Activated CD4-positive, alpha-beta memory T cell treated with anti-CD3 and anti-CD28 coated beads, Interleukin-2, amount 10 ng/mL, durations not matched to agents 7 days and 5 days (primary cell): ENCODE measurements at regions not wholly inside any gene's neighbourhood (a gene's known extent, or its start where the extent isn't known, plus 50 kb on each side); places are given as distances from the start of the nearest gene placed in this dataset.

Source experiments
- CTCF ChIA-PET: fragments of 350-600 bp; sonication (Branson Sonifier 250); formaldehyde crosslinking; loops from one replicate; lab custom pipeline; 2021; ENCODE audit warnings: antibody characterized with exemption, inconsistent platforms; lab: Charles Lee
- POLR2A ChIA-PET: fragments of 350-600 bp; sonication (Branson Sonifier 250); formaldehyde crosslinking; loops from one replicate; lab custom pipeline; 2021; ENCODE audit warnings: antibody characterized with exemption; lab: Charles Lee
- DNase-seq: peaks from one replicate; pipeline ENCODE4 v3.0.0-alpha.2; 2020
- H3K27ac Mint-ChIP-seq: one replicate; pipeline ENCODE4 v1.8.0; 2021; ENCODE audit warnings: mild to moderate bottlenecking, mixed read lengths
- H3K27me3 Mint-ChIP-seq: one replicate; pipeline ENCODE4 v1.8.0; 2021; ENCODE audit warnings: mixed read lengths
- H3K36me3 Mint-ChIP-seq: one replicate; pipeline ENCODE4 v1.8.0; 2021; ENCODE audit warnings: low read depth, mixed read lengths
- H3K4me1 Mint-ChIP-seq: one replicate; pipeline ENCODE4 v1.8.0; 2021; ENCODE audit warnings: mixed read lengths
- H3K4me3 Mint-ChIP-seq: one replicate; pipeline ENCODE4 v1.8.0; 2021; ENCODE audit warnings: mild to moderate bottlenecking, mixed read lengths
- H3K9me3 Mint-ChIP-seq: one replicate; pipeline ENCODE4 v1.8.0; 2021; ENCODE audit warnings: mixed read lengths

DNA sequence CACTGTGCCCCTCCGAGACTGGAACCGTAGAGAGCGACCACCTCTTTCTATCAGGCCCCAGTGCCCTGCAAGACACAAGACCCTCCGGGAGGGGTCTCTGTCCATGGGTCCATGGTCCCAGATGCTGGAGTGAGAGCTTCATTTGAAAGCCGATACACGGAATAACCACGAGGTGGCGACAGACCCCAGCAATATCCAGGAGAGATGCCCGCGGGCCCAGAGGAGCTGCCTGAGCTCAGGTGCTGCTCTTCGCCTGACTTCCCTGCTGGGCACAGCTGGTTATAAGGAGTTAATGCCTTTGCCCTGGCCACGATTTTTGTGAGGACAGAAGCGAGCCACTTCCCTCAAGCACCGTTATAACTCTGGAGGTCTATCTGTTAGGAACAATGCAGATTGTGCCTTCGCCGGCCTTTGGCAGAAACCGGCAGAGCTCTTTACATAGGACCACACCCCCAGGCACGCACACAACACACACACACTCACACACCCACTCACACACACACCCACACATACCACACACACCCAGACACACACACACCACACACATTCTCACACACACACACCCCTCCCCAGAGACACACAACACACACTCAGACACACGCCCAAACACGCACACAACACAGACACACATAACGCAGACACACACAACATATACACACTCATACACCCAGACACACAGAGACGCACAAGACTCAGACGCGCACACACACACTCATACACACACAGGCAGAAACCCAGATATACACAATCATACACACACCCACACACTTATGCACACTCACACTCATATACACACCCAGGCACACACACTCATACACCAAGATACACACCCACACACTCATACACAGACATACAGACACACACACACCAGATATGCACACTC, 436.4 kb downstream of the SOX9 start:
- CTCF ChIA-PET = interaction anchor here (0.6 to 9.6 kb wide), 75 partner anchors 8 to 1153 kb away, joined by 3 to 393 read pairs (median 4); partner anchors contain the start of gene SSTR2
- peak; percentile 77 for DNase-seq
- Mint-ChIP-seq H3K4me1 (peaks cover 4% of the 10 kb centered on the region), H3K27ac (no peak overlapping the region), H3K36me3 (no peaks in the 10 kb centered on the region), H3K27me3 (no peaks in the 10 kb centered on the region), H3K4me3 (no peak overlapping the region), H3K9me3 (no peaks in the 10 kb centered on the region)
- POLR2A ChIA-PET = interaction anchor here (0.9 to 2.0 kb wide), 5 partner anchors 23 to 170 kb away, joined by 3 to 15 read pairs (median 3); no protein-coding TSS in a partner anchor

DNA sequence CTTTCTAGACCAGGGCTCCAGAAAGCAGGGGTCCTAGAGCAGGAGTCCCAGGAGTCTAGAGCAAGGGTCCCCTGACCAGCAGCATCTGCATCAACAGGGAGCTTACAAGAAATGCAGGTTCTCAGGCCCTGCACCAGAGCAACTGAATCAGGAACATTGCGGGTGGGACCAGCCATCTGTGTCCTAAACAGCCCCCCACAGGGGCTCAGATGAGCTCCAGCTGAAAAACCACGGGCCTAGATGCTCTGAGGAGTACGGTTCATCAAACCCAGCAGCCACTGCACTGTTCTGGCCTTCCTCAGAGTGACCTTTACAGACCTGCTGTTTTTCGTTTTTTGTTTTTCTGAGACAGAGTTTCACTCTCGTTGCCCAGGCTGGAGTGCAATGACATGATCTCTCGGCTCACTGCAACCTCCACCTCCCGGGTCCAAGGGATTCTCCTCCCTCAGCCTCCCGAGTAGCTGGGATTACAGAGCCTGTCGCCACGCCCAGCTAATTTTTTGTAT, 438.2 kb downstream of the SOX9 start:
- H3K9me3 Mint-ChIP-seq = no peaks in the 10 kb centered on the region
- ChIA-PET POLR2A (interaction anchor here (0.7 to 2.4 kb wide), 5 partner anchors 29 to 754 kb away, joined by 3 to 12 read pairs (median 3); no protein-coding TSS in a partner anchor), CTCF (interaction anchor here (0.9 to 9.6 kb wide), 21 partner anchors 9 to 811 kb away, joined by 3 to 393 read pairs (median 5); no protein-coding TSS in a partner anchor)
- H3K4me1 Mint-ChIP-seq = peaks cover 10% of the 10 kb centered on the region
- no peaks in the 10 kb centered on the region for H3K36me3 Mint-ChIP-seq
- H3K4me3 Mint-ChIP-seq = no peak overlapping the region
- no peaks in the 10 kb centered on the region for H3K27me3 Mint-ChIP-seq
- DNase-seq = no peak
- H3K27ac Mint-ChIP-seq = no peak overlapping the region

DNA sequence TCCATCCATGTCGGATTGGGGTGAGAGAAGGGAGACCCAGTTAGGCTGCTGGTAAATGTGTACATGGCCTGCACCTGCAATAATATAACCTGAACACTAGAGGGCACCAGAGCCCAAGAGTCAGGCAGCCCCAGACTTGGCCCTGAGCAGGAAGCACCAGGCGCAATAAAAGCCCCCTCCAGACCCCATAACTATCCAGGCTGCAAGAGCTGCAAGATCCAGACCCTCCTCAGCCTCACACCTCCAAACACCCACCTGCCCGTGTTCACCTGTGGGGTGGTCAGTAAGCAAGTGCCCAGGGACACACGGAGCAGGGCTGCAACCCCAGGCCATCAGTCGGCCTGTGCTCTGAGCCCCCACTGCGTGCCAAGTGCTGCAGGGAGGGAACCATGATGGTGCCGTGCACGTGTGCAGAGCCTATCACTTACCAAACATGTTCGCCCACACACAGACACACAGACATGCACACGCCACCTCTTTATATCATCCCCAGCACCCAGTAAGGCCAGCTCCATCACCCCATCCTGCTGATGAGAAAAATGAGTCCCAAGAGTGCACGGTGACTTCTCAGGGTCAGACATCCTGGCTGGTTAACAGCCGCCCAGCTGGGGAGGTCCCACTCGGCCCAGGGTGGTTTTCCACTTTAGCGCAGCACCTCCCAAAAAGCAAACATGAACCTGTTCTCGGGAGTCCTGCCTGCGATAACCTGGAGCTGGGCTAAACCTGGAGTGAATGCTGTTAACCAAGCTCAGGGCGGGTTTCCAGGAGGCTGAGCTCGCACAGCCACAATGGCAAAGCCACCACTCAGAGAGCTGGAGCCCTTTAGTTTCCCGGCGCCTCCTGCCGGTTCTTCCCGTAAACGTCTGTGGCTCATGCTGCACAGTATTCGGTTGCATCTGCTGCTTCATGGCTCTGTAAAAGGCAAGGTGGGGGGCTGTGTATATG, 439.8 kb downstream of the SOX9 start:
- no peak overlapping the region for H3K27ac Mint-ChIP-seq
- no peaks in the 10 kb centered on the region for H3K27me3 Mint-ChIP-seq
- no peak overlapping the region for H3K4me3 Mint-ChIP-seq
- peak; percentile 61 for DNase-seq
- peaks cover 10% of the 10 kb centered on the region for H3K4me1 Mint-ChIP-seq
- H3K36me3 Mint-ChIP-seq = no peaks in the 10 kb centered on the region
- ChIA-PET CTCF (interaction anchor here (0.6 to 9.6 kb wide), 28 partner anchors 9 to 629 kb away, joined by 3 to 393 read pairs (median 4); no protein-coding TSS in a partner anchor), POLR2A (interaction anchor here (0.6 to 2.4 kb wide), 6 partner anchors 20 to 532 kb away, joined by 3 to 12 read pairs (median 3); no protein-coding TSS in a partner anchor)
- H3K9me3 Mint-ChIP-seq = no peaks in the 10 kb centered on the region

DNA sequence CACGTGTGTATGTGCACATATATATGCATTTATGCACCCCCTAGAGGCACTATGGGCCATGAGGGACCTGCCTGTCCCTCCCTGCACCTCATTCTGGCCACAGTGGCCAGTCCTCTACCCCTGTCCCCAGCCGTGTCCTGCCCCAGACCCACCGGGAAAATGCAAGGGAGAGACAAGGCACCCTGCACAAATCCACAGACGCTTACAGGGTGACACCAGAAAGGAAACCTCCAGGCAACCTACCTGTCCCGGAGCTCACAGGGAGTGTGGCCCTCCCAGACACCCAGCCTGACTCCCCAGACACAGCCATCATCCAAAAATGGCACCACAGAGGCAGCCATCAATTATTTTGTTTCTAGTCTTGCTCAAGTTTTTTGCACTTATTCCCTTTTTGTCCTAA, 440.4 kb downstream of the SOX9 start:
- no peaks in the 10 kb centered on the region for H3K9me3 Mint-ChIP-seq
- no peak overlapping the region for H3K4me3 Mint-ChIP-seq
- H3K36me3 Mint-ChIP-seq = no peaks in the 10 kb centered on the region
- H3K27me3 Mint-ChIP-seq = no peaks in the 10 kb centered on the region
- peaks cover 10% of the 10 kb centered on the region for H3K4me1 Mint-ChIP-seq
- no peak for DNase-seq
- ChIA-PET CTCF (interaction anchor here (1.5 to 9.6 kb wide), 10 partner anchors 24 to 628 kb away, joined by 3 to 393 read pairs (median 9); no protein-coding TSS in a partner anchor), POLR2A (interaction anchor here (1.2 to 2.4 kb wide), 3 partner anchors 31 to 167 kb away, joined by 3 to 12 read pairs (median 7); no protein-coding TSS in a partner anchor)
- no peak overlapping the region for H3K27ac Mint-ChIP-seq

DNA sequence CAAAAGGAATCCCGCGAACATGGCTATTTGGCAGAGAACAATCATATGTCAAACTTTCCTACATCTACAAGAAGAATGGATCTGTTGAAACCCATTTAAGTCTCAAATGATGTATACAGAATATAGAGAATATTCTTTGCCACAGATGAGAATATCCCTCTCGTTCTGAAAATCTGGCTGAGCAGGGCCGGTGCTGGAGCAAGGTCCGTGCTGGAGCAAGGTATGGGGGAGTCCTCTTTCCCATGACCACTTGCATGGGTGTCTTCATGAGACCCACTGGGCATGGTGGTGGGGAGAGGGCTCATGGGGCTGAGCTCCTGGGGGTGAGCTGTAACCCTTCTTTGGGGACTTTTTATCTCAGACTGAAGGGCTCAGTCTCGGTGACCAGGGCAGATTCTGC, 440.9 kb downstream of the SOX9 start:
- Mint-ChIP-seq H3K4me3 (no peak overlapping the region), H3K27ac (no peak overlapping the region), H3K27me3 (no peaks in the 10 kb centered on the region), H3K4me1 (peaks cover 13% of the 10 kb centered on the region), H3K9me3 (no peaks in the 10 kb centered on the region), H3K36me3 (no peaks in the 10 kb centered on the region)
- ChIA-PET CTCF (interaction anchor here (1.6 to 9.6 kb wide), 6 partner anchors 24 to 595 kb away, joined by 3 to 393 read pairs (median 12); no protein-coding TSS in a partner anchor), POLR2A (interaction anchor here (1.6 kb wide), 1 partner anchor 31 kb away, joined by 3 read pairs; no protein-coding TSS in a partner anchor)
- no peak for DNase-seq

DNA sequence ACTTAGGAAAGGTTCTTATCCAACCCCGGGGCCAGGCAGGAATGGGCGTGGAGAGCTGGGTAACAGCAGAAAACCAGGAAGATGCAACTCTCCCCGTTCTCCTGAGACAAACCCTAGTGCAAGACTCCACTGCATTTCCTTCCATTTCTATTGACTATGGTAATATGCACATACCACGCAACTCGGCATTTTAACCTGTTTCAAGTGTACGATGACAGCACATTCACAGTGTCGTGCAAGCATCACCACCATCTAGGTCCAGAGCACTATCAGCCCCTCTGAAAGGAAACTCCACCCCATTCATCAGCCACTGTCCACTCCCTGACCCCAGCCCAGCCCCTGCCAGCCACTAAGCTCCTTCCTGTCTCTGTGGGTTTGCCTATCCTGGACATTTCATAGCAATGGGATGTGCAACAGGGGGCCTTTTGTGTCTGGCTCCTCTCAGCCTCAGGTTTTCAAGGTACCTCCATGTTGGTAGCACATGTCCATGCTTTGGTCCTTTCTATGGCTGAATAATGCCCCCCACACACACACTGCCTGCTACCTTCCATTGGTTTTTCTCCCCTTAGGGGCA, 441.9 kb downstream of the SOX9 start:
- DNase-seq = no peak
- H3K27me3 Mint-ChIP-seq = no peaks in the 10 kb centered on the region
- ChIA-PET CTCF (interaction anchor here (1.6 to 9.6 kb wide), 4 partner anchors 25 to 594 kb away, joined by 3 to 393 read pairs (median 4); no protein-coding TSS in a partner anchor), POLR2A (interaction anchor here (1.4 to 1.6 kb wide), 2 partner anchors 30 to 162 kb away, joined by 3 read pairs; no protein-coding TSS in a partner anchor)
- no peaks in the 10 kb centered on the region for H3K9me3 Mint-ChIP-seq
- H3K36me3 Mint-ChIP-seq = no peaks in the 10 kb centered on the region
- no peak overlapping the region for H3K4me3 Mint-ChIP-seq
- peaks cover 23% of the 10 kb centered on the region for H3K4me1 Mint-ChIP-seq
- no peak overlapping the region for H3K27ac Mint-ChIP-seq

DNA sequence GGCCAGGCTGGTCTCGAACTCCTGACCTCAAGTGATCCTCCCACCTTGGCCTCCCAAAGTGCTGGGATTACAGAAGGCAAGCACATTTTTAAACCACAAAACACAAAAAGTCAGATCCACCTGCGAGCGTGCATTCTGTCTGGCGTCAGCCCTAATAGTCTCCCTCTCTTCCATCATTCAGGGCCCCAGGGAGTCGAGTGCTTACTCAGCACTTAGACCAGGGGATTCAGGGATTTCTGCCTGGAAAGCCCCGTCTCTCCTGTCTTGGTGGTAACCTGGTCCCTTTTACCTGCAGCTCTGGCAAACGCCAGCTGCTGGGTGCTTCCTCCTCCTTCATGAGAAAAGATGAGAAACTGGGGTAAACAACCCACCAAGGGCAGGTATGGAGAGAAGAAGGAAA, 443.1 kb downstream of the SOX9 start:
- no peaks in the 10 kb centered on the region for H3K9me3 Mint-ChIP-seq
- POLR2A ChIA-PET = no interaction called here
- H3K27ac Mint-ChIP-seq = no peak overlapping the region
- H3K4me3 Mint-ChIP-seq = no peak overlapping the region
- H3K4me1 Mint-ChIP-seq = peaks cover 23% of the 10 kb centered on the region
- no peaks in the 10 kb centered on the region for H3K27me3 Mint-ChIP-seq
- CTCF ChIA-PET = interaction anchor here (9.6 kb wide), 1 partner anchor 163 kb away, joined by 393 read pairs; no protein-coding TSS in a partner anchor
- no peaks in the 10 kb centered on the region for H3K36me3 Mint-ChIP-seq
- DNase-seq = no peak

DNA sequence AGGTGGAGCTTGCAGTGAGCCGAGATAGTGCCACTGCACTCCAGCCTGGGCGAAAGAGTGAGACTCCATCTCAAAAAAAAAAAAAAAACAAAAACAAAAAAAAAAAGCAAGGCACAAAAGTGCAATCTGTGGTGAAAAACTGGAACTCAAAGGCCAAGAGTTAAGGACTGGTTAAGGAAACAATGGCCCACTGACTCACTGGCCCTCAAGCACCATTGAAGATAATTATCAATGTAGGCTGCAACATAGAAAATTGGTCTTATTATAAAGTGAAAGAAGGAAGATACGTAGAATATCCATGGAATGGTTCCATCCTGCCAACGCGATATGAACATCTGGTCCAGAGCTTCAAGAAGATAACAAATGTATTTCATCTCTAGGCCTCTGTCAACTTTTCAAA, 444.2 kb downstream of the SOX9 start:
- Mint-ChIP-seq H3K4me1 (peaks cover 23% of the 10 kb centered on the region), H3K27ac (no peak overlapping the region), H3K36me3 (no peaks in the 10 kb centered on the region), H3K27me3 (no peaks in the 10 kb centered on the region), H3K4me3 (no peak overlapping the region), H3K9me3 (no peaks in the 10 kb centered on the region)
- DNase-seq = no peak
- ChIA-PET CTCF (interaction anchor here (1.1 to 9.6 kb wide), 3 partner anchors 8 to 162 kb away, joined by 3 to 393 read pairs (median 6); no protein-coding TSS in a partner anchor), POLR2A (no interaction called here)

DNA sequence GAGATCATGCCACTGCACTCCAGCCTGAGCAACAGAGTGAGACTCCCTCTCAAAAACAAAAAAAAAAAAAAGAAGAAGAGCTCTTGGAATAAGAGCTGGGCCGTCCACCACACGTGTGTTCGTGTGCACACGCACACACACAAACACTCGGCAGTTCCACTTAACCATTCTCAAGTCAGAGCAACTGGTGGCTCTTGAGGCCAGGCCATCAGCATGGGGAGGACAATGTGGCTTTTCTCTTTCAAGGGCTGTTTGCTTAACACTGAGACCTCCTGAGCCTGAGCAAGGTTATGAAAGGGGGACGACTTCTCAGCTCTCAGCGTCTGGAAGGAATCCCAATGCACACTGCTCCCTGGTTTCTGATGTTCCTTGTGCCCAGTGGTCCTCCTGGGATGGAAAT, 444.9 kb downstream of the SOX9 start:
- Mint-ChIP-seq H3K27ac (no peak overlapping the region), H3K36me3 (no peaks in the 10 kb centered on the region), H3K9me3 (no peaks in the 10 kb centered on the region), H3K27me3 (no peaks in the 10 kb centered on the region), H3K4me1 (peaks cover 20% of the 10 kb centered on the region), H3K4me3 (no peak overlapping the region)
- CTCF ChIA-PET = interaction anchor here (1.1 to 9.6 kb wide), 3 partner anchors 9 to 161 kb away, joined by 3 to 393 read pairs (median 6); no protein-coding TSS in a partner anchor
- POLR2A ChIA-PET = no interaction called here
- no peak for DNase-seq

DNA sequence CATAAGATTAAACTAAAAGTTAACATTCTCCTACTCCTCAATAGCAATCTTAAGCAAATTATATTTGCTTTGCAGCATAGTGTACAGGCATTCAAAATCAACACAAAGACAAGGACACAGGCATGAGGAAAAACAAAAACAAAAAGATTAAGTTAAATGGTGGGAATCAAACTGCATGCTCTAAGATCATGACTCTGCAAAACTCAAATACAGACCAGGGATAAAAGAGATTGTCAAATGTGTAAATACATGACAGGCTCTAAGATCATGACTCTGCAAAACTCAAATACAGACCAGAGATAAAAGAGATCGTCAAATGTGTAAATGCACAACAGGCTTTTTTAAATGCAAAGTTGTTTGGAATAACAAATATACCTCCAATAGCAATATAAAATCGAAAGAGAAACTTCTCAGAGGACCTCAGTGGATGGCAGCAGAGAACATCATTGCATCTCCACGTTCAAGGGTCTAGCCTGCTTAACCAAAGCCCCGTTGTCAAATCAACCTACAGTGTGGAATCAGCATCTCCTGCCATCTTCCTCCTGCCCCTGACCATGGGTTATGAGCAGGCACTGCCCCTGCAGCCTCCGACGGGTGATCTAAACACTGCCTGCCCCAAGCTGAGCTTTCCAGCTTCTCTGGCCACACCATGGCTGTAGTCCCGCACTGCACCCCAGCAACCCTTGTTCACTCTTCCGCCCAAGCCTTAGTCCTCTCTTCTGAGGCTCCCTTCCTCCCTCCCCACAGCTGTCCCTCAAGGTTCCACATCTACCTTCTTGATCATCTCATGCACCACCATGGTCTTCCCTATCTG, 446.1 kb downstream of the SOX9 start:
- H3K27me3 Mint-ChIP-seq = no peaks in the 10 kb centered on the region
- no peaks in the 10 kb centered on the region for H3K36me3 Mint-ChIP-seq
- peaks cover 20% of the 10 kb centered on the region for H3K4me1 Mint-ChIP-seq
- H3K9me3 Mint-ChIP-seq = no peaks in the 10 kb centered on the region
- no peak overlapping the region for H3K27ac Mint-ChIP-seq
- ChIA-PET CTCF (interaction anchor here (1.4 kb wide), 2 partner anchors 10 to 160 kb away, joined by 4 to 7 read pairs; no protein-coding TSS in a partner anchor), POLR2A (interaction anchor here (1.6 kb wide), 1 partner anchor 160 kb away, joined by 4 read pairs; no protein-coding TSS in a partner anchor)
- no peak for DNase-seq
- no peak overlapping the region for H3K4me3 Mint-ChIP-seq

DNA sequence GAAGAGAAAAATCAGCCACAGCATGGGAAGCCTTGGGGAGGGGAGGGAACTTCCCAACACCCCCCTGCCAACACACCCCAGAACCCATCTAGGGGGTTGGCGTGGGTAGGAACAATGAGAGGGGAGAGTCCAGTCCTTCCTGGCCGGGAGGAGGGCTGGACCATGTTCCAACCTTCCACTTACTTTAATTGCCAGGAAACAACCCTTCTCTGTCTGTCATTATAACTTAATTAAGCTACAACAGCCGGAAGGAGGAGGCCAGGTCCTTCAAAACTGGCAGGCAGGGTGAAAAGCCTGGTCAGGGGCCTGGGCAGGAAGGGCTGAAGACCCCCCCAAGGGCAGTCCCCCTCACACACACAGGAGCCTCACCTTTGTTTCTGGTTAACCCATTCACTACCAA, 447.0 kb downstream of the SOX9 start:
- Mint-ChIP-seq H3K4me1 (peaks cover 16% of the 10 kb centered on the region), H3K4me3 (no peak overlapping the region), H3K27me3 (no peaks in the 10 kb centered on the region), H3K9me3 (no peaks in the 10 kb centered on the region), H3K36me3 (no peaks in the 10 kb centered on the region), H3K27ac (no peak overlapping the region)
- ChIA-PET CTCF (interaction anchor here (1.4 kb wide), 2 partner anchors 11 to 159 kb away, joined by 4 to 7 read pairs; no protein-coding TSS in a partner anchor), POLR2A (interaction anchor here (1.6 kb wide), 1 partner anchor 159 kb away, joined by 4 read pairs; no protein-coding TSS in a partner anchor)
- DNase-seq = no peak
